Stimulated activated CD4-positive, alpha-beta T cell treated with anti-CD3 and anti-CD28 coated beads, Interleukin-1b, Interleukin-23, amount 100 ng/mL, for 48 hours (primary cell): ENCODE measurements at regions not wholly inside any gene's neighbourhood (a gene's known extent, or its start where the extent isn't known, plus 50 kb on each side); places are given as distances from the start of the nearest gene placed in this dataset.

ENCODE experiments used
- DNase-seq: peaks from one replicate; pipeline ENCODE4 v3.0.0-alpha.2; 2020

DNA sequence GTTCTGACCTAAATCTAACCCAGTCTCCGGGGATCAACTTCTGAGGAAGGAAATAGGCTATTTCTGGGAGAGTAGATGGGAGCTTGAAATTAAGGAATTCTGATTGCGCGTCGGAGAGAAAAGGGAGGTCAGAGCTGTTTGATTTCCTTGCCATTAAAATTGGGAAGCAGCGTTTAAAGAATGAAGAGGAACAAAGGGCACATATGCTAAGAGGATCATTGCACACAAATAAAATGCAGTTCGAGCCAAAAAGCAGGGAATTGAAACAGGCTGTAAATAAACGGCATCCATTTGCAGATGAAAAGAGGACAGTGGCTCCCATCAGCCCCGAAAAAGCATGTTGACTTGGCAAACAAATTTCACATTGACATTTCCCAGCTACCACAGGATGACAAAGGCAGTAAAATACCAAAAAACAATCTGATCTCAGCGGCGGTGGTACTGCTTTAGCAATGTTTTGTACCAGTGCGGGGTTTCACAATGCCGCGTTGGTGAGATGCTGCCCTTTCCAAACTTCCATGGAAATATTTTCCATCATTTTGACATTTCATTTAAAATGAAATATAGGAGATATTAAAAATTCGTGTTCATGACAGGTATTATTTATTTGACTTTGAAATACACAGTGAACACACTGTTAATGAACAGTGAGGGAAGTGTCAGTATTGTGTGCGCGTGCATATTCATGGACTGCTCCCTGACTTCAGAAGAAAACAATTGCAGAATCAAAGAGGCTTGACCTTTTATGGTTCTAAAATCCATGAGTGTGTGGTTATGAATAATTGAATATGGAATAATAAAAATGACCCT, 108.8 kb downstream of the SQOR start:
- DNase-seq, result no peak

DNA sequence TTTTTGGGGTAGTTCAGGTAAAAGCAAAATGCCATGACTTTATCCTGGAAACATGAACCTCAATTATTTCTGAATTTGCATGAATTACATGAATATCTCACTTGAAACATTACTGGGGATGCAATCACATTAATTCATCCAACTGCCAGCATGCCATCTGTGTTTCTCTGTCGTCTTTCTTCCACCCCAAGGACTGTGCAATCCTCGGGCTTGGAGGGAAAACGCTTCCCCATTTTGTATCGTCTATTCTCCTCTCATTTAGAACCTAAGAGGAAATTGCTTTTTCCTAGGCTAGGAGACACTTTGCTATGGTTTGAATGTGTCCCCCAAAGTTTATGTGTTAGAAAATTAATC, 109.4 kb downstream of the SQOR start:
- DNase-seq, result no peak

DNA sequence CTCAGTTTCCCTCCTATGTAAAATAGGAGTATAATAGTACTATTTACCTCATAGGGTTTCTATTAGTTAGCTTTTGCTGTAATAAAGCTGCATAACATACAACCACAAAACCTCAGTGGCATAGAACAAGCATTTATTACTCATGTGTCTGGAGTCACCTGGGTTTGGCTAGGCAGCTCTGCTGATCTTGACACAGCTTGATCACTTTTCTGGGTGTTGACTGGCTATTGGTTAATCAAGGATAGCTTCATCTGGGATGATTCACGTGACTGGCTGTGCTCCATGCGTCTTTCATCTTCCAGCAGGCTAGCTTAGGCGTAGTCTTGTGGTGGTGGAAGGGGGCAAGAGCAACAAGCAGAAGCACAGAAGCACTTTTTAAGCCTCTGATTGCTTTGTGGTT, 112.6 kb downstream of the SQOR start:
- DNase-seq, result no peak

DNA sequence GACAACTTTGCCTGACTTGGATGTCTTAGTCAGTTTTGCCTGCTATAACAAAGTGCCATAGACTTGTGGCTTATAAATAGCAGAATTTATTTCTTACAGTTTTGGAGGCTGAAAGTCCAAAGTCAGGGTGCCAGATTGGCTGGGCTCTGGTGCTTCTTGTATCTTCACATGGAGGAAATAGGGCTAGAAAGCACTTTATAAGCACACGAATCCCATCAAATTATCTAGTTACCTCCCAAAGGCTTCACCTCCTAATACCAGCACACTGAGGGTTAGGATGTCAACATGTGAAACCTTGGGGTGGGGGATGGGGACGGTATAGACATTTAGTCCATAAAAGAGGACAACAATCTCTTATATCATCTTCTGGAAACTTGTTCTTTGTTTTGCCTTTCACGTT, 116.8 kb downstream of the SQOR start:
- no peak for DNase-seq

DNA sequence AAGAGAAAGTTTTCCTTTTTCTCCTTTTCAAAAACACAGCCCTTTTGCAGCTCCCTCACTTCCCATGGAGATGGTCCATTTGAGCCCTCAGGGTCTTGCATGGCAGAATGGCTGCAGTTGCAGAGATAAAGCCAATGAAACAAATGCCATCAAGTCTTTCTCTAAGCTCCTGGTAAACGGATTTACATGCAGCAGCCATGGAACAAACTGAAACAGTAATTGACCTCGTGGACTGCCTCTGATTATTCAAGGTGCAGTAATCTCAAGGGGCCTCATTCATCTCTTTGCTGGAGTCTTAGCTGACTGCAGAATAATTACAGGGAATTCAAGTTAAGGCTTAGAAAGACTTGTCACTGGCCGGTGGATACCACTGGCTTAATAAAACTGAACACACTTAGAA, 125.1 kb downstream of the SQOR start:
- no peak for DNase-seq

DNA sequence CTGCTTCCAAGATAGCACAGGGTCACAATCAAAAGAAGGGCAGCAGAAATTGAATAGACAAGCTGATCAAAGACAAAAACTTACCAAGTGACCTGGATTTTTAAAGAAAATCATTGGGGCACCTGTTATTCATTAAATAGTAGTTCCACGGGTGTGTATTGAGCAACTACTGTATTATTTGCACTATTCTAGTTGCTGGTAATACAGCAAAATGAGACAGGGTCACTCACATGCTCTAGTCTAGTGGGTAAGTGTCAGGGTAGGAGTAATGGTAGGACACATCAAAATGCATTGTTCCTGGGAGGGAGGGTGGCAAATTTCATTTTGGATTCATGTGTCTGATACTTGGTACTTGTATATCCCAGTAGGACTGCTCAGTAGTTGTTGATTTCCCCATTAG, 127.9 kb downstream of the SQOR start:
- DNase-seq, result no peak

DNA sequence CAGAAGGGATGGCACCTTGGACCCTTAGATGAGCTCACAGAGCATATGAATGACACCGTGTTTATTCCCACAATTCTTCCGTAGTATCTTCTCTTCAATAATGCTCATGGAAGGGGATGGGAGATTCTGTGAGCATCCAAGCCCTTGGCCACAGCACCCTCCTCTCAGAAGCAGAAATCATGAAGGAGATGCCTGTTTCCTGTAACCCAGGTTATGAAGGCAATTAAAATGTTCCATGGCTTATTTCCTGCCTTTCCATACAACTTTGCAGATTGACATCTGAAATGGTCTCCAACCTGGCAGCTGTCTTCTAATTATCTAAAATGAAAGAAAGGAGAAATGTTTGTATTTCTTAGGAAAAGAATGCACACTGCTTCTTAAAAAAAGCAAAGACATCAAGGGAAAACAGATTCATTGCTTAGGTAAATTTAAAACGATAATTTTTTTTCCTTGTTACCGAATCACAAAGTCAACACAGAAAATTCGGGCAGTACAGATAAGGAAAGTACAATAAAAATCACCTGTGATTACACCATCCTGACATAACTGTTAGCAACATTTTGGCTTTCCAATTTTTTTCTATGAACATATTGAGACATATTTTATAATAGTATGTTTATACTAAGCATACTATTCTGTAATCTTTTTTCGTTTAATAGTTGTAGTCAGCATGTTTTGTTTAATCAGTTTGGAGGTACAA, 128.5 kb downstream of the SQOR start:
- no peak for DNase-seq

DNA sequence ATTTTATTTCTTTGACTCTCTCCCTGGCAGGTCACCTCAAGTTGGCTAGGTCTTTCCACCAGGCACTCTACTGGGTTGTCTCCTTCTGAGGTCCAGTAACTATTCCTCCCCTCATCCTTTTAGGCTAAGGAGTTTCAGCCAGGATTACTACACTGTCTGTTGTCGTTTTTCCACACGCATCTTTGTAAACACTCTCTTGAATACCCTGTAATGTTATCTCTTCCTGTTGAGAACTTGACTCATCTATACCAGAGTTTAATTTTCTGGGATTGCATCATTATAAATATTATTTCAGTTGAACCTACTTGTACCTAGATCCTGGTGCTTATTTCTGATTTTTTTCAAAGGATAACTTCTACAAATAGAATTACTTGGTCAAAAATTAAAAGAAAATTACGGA, 138.3 kb downstream of the SQOR start:
- DNase-seq, result no peak

DNA sequence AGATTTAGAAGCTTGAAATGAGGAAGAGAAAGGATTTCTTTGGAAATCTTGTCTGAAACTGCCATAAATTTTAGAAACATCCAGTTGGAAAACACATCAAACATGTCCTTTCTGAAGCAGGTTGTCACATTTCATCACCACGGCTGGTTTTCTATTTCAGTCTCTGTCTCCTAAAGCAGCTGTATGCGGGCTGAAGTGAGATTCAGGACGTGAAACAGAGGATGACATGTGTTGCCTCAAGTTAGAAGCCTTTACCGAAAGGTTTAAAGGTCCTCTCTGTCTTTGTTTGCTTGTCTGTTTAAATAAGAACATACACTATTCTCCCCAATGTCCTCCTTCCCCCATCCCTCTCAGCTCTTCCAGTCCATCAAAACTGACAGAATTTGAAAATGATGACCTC, 141.9 kb downstream of the SQOR start:
- DNase-seq, result no peak

DNA sequence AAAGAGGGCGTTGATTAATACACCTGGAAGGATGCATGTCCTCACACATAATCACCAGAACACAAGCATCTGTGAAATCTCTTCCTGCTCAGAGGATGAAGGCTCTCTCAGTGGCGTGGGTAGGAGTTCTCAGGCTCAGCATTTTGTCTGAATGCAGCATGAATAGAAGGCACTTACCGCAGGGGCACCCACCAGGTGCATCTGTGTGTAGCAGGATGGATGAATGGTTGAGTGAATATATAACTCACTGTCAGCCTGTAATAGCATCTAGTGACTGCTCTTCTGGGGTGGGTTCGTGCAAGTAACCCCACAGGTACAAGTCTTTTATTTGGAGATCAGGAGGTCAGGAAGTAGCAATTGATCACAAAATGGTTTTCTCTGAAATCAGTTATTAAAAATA, 143.0 kb downstream of the SQOR start:
- no peak for DNase-seq

DNA sequence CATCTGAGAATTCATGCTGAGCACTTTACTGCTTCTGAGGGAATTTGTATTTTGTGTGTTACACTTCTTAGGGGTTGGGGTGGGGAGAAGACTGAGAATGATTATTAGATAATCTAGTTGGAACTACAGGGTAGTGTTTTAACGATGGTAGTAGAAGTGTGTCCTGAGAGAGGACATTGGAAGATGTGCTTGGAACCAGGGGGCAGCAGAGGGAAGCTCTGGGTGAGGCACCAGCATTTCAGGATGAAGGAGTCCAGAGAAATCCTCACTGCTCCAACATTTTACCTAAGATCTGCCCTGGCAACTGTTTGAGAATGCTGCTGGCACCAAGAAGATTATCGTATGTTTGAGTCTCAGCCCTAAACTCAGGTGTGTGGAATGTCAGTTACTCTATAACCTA, 145.5 kb downstream of the SQOR start:
- DNase-seq, result no peak

DNA sequence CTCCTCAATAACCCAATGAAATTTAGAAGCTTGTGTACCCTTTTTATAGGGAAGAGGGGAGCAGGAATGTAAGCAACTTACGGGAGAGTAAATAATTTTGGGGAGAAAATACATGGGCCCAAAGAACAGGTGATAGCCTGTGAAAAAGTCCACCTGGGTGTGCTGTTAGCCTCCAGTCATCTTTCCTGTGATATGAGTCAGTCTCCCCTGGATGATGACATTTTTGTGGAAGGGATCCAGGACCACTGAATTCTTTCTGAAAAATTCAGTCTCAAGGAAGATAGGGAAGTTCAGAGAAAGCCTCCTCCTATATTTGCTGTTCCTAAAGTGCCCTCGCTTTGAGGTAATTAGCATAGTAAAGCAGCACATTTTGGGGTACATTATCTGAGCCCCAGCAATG, 149.8 kb downstream of the SQOR start:
- DNase-seq, result no peak

DNA sequence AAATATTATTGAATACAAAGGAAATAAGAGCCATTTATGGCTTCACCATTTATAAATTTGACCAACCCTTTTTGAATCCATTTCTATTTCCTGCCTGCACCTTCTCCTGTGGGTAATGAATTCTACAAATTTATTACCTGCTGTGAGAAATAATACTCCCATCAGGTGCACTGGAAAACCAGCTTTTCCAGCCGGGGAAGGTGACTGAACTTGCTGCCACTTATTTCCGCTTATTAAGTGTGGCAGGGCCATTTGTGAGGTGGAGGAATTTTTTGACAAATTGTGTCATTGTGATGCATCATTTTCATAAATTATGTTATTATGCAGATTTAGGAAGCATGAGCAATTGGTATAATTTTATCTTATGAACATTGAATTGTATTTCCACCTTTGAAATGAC, 151.1 kb downstream of the SQOR start:
- no peak for DNase-seq

DNA sequence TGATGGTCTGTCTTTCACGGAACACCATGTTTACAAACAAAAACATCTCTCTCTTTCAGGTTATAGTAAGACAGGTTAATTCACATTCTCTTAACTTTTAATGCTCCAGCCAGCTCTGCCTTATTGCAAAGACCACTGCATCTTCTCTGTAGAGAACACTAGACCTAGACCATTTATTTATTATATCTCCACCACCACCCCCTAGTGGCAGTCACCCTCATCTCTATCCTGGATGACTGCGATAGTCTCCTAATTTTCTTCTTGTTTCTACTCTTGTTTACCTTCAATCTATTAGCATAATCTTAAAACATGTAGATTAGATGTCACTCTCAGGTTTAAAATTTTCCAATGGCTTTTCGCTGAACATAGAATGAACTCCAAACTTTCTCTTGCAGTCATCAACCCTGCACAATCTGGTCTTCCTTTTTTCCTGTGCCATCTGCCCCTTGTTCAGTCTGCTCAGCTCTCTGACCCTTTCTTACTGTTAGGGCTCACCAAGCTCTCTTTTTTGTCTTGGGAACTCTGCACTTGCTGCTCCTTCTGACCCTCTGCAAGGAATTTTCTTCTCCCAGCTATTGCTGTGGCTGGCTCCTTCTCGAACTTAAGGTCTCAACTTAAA, 155.6 kb downstream of the SQOR start:
- no peak for DNase-seq

DNA sequence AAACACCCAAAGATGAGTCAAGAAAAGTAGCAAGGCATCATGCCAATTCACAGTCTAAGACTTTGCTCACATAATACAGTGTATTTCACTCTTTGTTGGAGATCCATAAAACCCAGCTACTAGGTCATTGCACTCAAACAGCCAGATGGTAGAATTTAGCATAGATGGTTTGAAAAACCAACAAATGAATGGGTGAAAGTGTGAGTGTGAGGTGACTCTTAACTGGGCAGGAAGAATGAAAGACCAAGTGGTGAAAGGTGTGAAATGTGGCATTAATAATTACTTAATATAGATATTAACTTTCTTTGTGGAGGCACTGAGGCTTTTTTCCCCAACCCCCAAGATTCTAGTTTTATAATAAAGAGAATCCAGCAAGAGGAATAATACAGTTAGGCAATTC, 159.5 kb downstream of the SQOR start:
- no peak for DNase-seq

DNA sequence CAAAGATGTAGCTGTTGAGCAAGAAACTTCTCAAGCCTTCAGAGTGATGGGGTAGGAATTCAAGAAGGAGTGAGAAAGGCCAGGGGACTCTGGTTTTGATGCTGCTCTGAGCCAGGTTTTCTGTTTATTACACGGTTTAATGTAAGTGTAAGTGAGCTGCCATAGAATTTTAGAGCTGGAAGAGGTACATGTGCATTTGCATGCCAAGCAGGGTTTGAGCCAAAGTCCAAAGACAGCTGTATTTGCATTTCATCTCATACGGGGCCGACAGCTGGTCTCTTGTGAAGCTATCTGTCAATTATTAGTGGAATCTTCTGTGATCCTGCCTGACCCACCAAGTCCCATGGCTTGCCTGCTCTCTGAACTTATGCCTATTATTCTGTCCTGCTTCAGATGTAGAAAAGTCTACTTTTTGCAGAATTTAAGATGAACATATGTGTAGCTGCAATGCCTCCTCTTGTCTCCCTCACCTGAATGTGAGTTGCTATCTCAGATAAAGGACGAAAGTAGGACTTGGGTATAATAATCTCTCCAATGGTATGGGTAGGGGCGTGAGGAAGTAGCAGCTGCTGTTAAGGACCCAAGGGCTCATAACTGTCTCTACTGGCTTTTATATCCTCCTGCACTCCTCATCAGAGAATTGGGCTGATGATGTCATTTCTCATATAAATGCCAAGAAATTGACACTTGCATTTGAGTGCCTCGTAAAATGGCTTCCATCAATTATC, 160.0 kb downstream of the SQOR start:
- DNase-seq, result no peak

DNA sequence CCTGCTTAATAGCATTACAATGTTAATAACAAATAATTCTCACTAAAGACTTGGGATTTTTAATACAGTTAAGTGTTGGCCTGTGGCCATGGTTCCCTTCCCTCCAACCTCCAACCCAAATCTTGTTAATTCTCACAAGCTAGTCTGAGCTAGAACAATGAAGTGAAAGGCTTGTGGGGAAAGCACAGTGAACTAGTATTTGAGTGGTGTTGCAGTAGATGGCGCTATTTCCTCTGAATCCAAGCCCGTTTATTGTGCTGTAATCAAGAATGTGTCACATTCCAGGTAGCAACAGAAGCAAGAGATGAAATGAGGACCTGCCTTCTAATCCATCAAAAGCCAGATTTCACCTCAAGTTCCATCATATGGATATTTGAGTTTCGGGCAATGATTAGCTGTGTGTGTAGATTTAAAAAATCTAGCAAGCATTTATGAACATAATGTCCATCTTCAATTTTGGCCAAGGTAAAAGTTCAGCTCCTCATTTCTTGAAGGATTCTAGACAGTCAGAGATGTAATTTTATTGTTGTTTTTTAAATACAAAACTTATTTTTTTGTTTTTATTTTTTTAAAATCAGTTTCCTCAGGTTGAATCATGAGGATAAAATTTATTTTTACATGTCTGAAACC, 160.7 kb downstream of the SQOR start:
- DNase-seq, result no peak

DNA sequence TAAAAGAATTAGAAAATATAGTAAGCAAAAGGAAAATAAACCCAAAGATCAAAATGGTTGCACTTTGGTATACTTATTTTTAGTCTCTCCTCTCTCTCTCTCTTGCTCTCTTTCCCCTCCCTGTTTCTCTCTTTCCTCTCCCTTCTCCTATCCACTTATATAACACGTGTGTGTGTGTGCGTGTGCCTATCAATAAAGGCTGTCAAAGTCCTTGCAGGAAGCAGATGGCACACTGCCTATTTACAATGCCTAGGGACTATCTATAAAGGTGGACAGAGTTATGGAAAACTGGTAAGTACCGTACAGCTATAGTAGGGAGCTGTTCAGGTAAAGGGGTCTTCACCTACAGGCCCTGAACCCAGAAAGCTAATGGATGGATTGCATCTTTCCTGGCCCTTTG, 161.6 kb downstream of the SQOR start:
- DNase-seq, result no peak

DNA sequence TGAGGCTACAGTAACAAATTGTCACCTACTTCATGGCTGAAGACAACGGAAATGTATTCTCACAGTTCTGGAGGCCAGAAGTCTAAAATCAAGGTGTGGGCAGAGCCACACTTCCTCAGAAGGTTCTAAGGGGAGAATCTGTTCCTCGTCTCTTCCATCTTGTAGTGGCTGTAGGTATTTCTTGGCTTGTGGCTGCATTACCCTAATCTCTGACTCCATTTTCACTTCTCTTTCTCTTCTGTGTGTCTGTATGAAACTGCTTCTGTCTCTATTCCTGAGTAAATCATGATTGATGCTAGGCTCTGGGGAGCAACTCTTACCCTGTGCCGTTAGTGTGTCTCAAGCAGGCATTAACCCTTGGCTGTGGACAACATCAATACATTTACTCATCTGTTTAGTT, 164.7 kb downstream of the SQOR start:
- no peak for DNase-seq

DNA sequence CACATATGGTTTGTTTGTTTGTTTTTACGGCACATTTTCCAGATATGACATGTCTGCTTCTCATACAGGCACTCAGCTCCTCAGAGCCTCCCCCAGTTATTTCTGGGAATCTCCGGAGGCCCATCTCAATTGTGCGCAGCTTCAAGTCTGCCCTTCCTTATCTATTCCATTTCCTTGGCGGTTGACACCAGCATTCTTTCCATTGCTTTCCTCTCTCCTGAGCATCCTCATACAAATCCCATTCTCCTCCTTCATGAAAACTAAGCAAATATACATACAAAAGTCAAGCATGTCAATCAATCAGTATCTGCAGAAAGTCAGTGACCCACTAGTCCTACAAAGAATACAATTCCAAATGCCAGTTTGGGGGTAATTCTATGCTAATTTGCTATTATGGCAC, 166.7 kb downstream of the SQOR start:
- no peak for DNase-seq

DNA sequence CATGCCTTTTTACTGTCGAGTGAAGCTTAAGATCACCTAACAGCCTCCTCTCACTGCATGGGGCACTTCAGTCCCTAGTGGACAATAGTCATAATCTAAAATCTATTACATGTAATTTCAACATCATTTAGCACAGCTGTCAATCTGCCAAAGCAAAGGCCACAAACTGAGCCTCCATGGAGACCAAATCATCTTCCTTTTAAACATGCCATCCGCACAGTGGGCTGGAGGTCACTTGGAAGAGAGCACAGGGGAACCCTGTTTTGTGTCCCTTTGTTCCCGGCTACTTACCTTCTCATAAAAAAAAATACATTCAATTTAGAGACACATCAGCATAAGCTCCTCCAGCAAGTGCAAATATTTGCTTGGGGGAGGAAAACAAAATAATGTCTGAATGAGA, 167.3 kb downstream of the SQOR start:
- no peak for DNase-seq

DNA sequence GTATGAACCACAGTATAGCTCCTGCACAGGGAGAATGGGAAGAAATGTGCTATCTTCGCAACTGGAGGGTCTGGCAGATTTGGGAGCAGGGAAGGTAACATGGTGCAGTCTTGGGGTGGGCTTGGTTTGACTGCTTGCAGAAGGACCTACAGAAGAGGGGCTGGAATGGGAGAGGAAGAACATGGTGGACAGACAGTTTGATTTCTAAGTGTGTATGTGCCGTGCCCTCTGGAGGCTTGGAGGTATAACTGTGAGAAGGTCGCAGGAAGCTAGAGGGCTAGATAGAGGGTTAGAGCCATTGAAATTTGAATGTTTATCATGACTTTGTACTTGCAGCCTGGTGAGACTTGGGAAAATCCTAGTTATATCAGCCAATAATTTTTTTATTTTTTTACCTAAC, 169.2 kb downstream of the SQOR start:
- DNase-seq, result no peak

DNA sequence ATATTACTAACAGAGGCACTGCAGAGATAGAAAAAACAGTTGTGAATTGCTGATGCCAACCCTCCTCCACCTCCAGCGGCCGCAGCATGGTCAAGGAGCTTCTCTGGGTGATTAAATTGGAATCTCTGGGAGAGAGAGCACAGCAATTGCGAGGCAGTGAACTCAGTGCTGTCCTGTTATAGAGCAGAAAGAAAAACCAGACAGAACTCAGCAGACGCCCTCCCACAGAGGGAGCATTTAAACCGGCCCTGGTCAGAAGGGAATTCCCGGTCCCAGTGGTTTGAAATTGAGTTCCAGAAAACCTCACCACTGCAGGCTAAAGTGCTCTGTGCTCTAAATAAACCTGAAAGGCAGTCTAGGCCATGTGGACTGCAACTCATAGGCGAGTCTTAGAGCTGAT, 175.4 kb downstream of the SQOR start:
- DNase-seq, result no peak
